ENCODE measurements at regions not wholly inside any gene's neighbourhood (a gene's known extent, or its start where the extent isn't known, plus 50 kb on each side); places are given as distances from the start of the nearest gene placed in this dataset.

DNA sequence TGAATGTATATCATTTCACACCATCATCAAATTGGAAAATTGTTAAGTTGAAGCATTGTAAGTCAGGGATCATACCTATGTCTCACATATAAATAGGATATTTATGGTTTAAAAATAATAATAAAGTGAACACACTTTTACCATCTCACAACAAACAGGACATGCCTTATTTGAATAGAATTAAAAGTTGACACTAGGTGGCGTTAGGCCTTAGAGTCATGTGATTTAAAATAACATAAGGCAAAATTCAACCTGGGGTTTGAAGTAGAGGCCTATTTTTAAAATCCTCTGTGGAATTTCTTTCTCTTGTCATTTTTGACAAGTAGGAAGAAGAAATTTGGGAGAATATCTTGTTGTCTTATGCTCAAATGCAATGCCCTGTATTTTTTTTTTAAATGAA is 184.7 kb upstream of the PCDH15 start:
- Mint-ChIP-seq H3K4me1 (ENCODE audit: low read depth in 2 of 2) (no peaks in the 10 kb centered on the region), H3K27me3 (no peaks in the 10 kb centered on the region), H3K27ac (no peak overlapping the region), H3K36me3 (ENCODE audit: insufficient read depth) (no peaks in the 10 kb centered on the region), H3K4me3 (no peak overlapping the region), H3K9me3 (peaks cover 7 to 15% of the 10 kb centered on the region in 2 donors)
- DNase-seq (no peak), ATAC-seq (replicated peaks) (no peak)

DNA sequence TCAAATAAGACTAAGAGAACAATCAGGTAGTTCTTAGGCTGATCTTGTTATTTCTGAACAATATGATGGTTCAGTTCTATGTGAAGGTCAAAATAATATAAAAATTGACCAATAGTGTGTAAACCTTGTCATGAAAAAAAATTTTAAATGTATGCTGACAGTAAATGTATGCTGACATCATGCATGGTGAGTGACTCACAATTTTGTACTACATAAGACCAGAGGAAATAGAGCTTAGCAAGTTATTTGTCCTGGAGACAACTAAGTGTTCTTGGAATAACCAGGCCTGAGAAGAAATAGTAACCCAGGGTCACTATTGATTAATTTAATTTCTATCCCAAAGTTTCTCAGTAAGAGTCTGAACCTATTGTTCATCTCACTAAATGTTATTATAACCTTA is 182.2 kb upstream of the PCDH15 start:
- H3K27me3 Mint-ChIP-seq: no peaks in the 10 kb centered on the region
- H3K4me3 Mint-ChIP-seq: no peak overlapping the region
- H3K9me3 Mint-ChIP-seq: peaks cover 6 to 7% of the 10 kb centered on the region in 2 donors
- DNase-seq: no peak
- no peaks in the 10 kb centered on the region for H3K4me1 Mint-ChIP-seq (ENCODE audit: low read depth in 2 of 2)
- no peak overlapping the region for H3K27ac Mint-ChIP-seq
- no peaks in the 10 kb centered on the region for H3K36me3 Mint-ChIP-seq (ENCODE audit: insufficient read depth)
- ATAC-seq (replicated peaks): no peak

DNA sequence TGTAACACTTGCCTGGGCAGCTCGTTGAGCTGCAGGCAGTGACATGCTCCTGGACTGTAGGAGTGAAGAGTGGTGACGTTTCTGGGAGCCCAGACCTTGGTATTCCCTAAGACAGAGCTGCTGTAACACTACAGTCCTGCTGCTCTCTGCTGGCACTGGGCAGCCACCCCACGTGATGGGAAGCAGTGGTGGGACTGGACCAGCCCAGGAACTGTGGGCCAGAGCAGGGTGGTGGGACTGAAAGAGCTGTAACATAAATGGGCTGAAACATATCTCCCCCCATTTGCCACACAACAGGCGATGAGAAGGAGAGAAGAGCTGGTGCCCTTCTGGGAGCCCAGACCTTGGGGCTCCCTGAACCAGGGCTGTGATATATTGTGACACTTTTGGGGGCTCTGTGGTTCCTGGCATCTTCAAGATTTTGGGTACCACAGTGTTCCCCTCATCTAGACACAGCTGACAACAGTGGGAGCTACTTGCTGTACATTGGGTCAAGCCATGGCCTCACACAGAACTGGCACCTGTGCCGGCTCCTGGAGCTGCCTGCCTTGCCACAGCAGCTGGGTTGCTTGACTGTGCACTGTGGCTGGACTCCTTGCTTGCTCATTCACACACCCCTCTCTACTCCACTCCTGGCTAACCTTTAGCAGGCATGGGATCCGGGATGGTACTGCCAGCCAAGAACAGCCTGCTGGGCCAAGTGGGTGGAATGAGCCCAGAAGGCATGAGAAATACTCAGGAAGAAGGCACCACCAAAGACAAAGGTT is 161.3 kb upstream of the PCDH15 start:
- Mint-ChIP-seq H3K4me1 (ENCODE audit: low read depth in 2 of 2) (no peaks in the 10 kb centered on the region), H3K4me3 (no peak overlapping the region), H3K36me3 (ENCODE audit: insufficient read depth) (no peaks in the 10 kb centered on the region), H3K27ac (no peak overlapping the region), H3K9me3 (peaks cover 0 to 6% of the 10 kb centered on the region in 2 donors), H3K27me3 (no peaks in the 10 kb centered on the region)
- no peak for DNase-seq
- ATAC-seq (replicated peaks): no peak

DNA sequence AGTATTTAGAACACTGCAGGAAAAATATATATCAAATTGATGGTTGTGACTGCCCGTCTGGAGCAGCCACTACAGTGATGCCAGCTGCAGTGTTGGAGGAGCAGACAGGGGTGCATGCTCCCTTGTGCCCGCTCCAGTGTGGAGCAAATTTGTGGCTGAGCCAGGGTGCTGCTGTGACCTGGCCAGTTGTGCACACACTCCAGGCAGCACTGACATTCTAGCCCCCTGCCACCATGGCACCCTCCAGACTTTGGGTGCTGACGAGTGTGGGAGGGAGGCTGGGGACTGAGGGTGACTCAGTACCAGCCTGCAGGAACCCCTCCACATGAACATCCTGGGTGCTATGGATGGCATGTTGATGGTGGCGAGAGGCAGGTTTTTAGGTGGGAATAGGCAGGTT is 160.0 kb upstream of the PCDH15 start:
- no peaks in the 10 kb centered on the region for H3K36me3 Mint-ChIP-seq (ENCODE audit: insufficient read depth)
- no peak overlapping the region for H3K4me3 Mint-ChIP-seq
- H3K4me1 Mint-ChIP-seq (ENCODE audit: low read depth in 2 of 2): no peaks in the 10 kb centered on the region
- H3K27me3 Mint-ChIP-seq: no peaks in the 10 kb centered on the region
- H3K27ac Mint-ChIP-seq: no peak overlapping the region
- H3K9me3 Mint-ChIP-seq: peaks cover 0 to 6% of the 10 kb centered on the region in 2 donors
- ATAC-seq (replicated peaks) (no peak), DNase-seq (no peak)

DNA sequence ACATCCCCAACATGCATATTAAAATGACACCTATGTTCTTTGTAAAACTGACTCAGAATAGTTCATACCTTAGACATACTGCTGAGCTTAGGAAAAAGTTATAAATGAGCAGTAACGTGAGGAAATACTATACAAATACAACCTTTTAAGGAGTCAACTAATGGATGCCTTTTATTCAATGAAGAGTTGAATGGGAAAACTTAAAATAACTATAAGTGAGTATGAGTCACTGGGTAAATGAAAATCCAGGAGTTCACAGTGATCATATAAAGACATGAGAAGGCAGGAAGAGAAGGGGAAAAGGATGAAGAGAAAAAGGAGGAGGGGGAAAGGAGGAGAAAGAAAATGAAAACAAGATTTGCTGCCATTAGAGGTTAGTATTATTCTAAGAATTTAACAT is 157.8 kb upstream of the PCDH15 start:
- Mint-ChIP-seq H3K36me3 (ENCODE audit: insufficient read depth) (no peaks in the 10 kb centered on the region), H3K4me3 (no peak overlapping the region), H3K27me3 (no peaks in the 10 kb centered on the region), H3K4me1 (ENCODE audit: low read depth in 2 of 2) (no peaks in the 10 kb centered on the region), H3K9me3 (peaks cover 0 to 6% of the 10 kb centered on the region in 2 donors), H3K27ac (no peak overlapping the region)
- no peak for DNase-seq
- ATAC-seq (replicated peaks): no peak

DNA sequence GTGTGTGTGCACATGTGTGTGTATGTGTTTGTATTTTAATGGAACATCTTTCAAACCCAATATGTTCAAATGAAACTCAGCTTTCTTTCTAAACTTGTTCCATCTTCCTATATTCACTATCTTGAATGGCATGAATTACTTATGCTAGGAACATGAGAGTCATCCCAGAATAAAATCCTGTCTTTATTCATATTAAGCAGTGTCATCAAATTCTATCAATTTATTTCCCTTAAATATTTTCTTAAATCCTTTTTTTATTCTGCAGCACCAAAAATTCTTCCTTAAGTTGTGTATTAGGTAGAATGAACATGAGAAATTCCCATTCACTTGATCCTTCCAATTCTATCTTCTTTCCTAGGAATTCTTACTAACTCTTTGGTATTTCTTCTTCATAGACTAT is 146.6 kb upstream of the PCDH15 start:
- Mint-ChIP-seq H3K4me3 (no peak overlapping the region), H3K9me3 (peaks cover 14 to 24% of the 10 kb centered on the region in 2 donors), H3K4me1 (ENCODE audit: low read depth in 2 of 2) (no peaks in the 10 kb centered on the region), H3K27ac (no peak overlapping the region), H3K36me3 (ENCODE audit: insufficient read depth) (no peaks in the 10 kb centered on the region), H3K27me3 (no peaks in the 10 kb centered on the region)
- no peak for DNase-seq
- ATAC-seq (replicated peaks): no peak

DNA sequence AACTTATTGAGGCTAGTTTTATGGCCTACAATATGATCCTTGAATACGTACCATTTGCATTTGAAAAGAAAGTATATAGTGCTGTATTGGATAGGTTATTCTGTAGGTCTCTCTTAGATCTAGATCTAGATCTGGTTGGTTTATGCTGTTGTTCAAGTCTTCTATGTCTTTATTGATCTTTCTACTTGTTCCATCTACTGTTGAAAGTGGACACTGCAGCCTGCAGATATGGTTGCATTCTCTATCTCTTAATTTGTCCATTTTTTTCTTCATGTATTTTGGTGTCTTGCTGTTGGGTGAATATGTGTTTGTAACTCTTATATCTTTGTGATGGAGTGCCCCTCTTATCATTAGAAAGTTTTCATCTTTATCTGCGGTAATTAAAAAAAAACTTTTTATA is 139.4 kb upstream of the PCDH15 start:
- H3K27ac Mint-ChIP-seq: no peak overlapping the region

DNA sequence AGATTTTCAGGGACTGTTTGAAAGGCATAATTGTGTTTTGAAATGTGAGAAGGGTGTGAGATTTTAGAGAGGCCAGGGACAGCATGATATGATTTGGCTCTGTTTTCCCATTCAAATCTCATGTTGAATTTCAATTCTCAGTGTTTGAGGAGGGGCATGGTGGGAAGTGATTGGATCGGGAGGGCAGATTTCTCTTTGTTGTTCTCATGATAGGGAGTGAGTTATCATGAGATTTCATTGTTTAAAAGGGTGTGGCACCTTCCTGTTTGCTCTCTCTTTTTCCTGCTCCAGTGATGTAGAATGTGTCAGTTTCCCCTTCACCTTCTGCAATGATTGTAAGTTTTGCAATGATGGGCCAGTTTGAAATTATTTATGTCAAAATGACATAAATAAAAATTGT is 113.0 kb upstream of the PCDH15 start:
- peaks cover 10 to 16% of the 10 kb centered on the region in 2 donors for H3K9me3 Mint-ChIP-seq
- ATAC-seq (replicated peaks) (no peak), DNase-seq (no peak)
- no peak overlapping the region for H3K4me3 Mint-ChIP-seq
- H3K36me3 Mint-ChIP-seq (ENCODE audit: insufficient read depth): no peaks in the 10 kb centered on the region
- H3K4me1 Mint-ChIP-seq (ENCODE audit: low read depth in 2 of 2): no peaks in the 10 kb centered on the region
- no peak overlapping the region for H3K27ac Mint-ChIP-seq
- H3K27me3 Mint-ChIP-seq: no peaks in the 10 kb centered on the region

More for the DNA sequence above, 139.4 kb upstream of the PCDH15 start:
- ATAC-seq (replicated peaks): no peak
- no peaks in the 10 kb centered on the region for H3K27me3 Mint-ChIP-seq
- H3K4me3 Mint-ChIP-seq: no peak overlapping the region
- DNase-seq: no peak
- H3K36me3 Mint-ChIP-seq (ENCODE audit: insufficient read depth): no peaks in the 10 kb centered on the region
- no peaks in the 10 kb centered on the region for H3K4me1 Mint-ChIP-seq (ENCODE audit: low read depth in 2 of 2)
- peaks cover 5 to 12% of the 10 kb centered on the region in 2 donors for H3K9me3 Mint-ChIP-seq

DNA sequence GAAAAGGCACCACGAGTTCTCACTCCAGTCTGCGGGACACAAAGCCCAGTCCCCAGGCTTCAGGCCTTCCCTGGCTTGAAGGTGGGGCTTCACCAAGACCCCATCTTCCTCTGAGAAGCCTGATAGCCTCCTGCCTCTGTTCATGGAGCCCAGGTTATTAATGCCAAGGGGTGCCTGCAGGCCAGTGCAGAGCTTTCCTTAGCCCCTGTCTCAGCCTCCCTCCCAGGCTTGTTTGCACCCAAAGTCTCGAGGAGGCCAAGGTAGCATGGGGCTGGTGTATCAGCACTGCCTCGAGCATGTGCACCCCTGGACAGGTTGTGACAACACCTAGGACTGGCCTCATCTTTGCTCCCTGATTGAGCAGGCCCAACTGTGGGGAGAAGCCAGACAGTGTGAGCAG is 108.1 kb upstream of the PCDH15 start:
- H3K36me3 Mint-ChIP-seq (ENCODE audit: insufficient read depth): no peaks in the 10 kb centered on the region
- no peaks in the 10 kb centered on the region for H3K4me1 Mint-ChIP-seq (ENCODE audit: low read depth in 2 of 2)
- H3K27me3 Mint-ChIP-seq: no peaks in the 10 kb centered on the region
- H3K27ac Mint-ChIP-seq: no peak overlapping the region
- no peak for DNase-seq
- peaks cover 6 to 16% of the 10 kb centered on the region in 2 donors for H3K9me3 Mint-ChIP-seq
- no peak overlapping the region for H3K4me3 Mint-ChIP-seq
- ATAC-seq (replicated peaks): no peak

DNA sequence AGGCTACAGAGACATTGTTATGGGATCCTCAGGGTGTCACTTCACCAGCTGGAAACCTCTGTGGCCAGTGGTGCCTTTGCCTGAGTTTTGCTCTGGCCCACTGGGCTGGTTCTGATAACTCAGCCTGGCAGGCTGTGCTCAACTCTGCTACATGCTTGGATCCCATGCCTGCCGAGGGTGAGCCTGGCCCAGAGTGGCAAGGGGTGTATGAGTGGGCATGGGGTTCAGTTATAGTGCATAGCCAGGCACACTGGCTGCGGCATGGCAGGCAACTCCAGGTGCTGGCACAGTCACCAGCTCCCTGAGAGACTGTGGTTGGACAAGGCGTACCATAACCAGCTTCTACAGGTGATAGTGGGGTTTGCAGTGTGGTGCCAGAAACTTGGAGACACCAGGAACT is 107.0 kb upstream of the PCDH15 start:
- no peak for DNase-seq
- H3K27me3 Mint-ChIP-seq: no peaks in the 10 kb centered on the region
- H3K27ac Mint-ChIP-seq: no peak overlapping the region
- peaks cover 6 to 16% of the 10 kb centered on the region in 2 donors for H3K9me3 Mint-ChIP-seq
- no peaks in the 10 kb centered on the region for H3K36me3 Mint-ChIP-seq (ENCODE audit: insufficient read depth)
- H3K4me1 Mint-ChIP-seq (ENCODE audit: low read depth in 2 of 2): no peaks in the 10 kb centered on the region
- H3K4me3 Mint-ChIP-seq: no peak overlapping the region
- no peak for ATAC-seq (replicated peaks)

DNA sequence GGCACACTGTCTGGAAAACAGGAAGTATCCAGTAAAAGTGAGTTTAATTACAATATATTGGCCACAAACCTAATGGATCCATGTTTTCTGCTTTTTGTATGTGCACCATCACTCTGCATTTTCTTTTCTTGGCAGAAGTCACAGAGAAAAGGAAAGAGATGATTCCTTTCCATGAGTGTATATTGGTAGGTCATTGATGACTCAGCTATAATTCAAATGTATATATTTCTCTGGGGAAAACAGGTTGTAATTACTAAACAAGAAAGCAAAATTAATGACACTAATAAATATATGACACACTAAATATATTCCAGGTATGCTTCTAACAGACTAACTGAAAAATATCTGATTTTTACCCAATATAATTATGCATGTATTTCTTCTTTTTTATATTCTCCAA is 105.9 kb upstream of the PCDH15 start:
- no peak overlapping the region for H3K4me3 Mint-ChIP-seq
- H3K4me1 Mint-ChIP-seq (ENCODE audit: low read depth in 2 of 2): no peaks in the 10 kb centered on the region
- peaks cover 7 to 15% of the 10 kb centered on the region in 2 donors for H3K9me3 Mint-ChIP-seq
- H3K27ac Mint-ChIP-seq: no peak overlapping the region
- H3K27me3 Mint-ChIP-seq: no peaks in the 10 kb centered on the region
- no peak for DNase-seq
- no peaks in the 10 kb centered on the region for H3K36me3 Mint-ChIP-seq (ENCODE audit: insufficient read depth)
- ATAC-seq (replicated peaks): no peak

DNA sequence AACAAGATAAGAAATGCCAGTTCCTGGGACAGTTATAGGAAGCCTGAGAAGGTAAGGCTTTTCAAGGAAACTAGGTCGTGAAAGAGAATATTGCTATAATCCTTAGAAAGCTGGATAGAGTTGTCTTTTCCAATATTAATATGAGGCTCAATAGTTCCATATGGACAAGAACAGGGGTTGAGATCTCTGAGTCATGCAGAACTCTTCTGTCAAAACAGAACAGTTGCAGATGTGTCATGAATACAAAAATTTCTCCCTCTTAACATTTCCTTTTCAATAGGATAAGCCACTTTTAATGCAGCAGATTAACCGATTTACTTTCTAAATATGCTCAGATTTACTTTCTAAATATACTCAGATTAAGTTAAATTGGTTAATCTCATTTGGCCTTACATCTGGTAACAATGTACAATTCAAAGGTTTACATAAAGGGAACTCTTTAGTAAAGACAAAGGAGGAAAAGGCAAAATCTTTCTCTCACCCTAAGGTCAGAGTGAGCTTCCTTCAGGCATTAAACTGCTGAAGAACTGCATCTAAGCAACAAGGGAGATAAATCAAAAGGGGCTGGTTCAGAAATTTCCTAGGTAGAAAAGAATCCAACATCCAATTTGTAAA is 104.7 kb upstream of the PCDH15 start:
- Mint-ChIP-seq H3K27ac (no peak overlapping the region), H3K9me3 (peaks cover 5 to 8% of the 10 kb centered on the region in 2 donors), H3K36me3 (ENCODE audit: insufficient read depth) (no peaks in the 10 kb centered on the region)

DNA sequence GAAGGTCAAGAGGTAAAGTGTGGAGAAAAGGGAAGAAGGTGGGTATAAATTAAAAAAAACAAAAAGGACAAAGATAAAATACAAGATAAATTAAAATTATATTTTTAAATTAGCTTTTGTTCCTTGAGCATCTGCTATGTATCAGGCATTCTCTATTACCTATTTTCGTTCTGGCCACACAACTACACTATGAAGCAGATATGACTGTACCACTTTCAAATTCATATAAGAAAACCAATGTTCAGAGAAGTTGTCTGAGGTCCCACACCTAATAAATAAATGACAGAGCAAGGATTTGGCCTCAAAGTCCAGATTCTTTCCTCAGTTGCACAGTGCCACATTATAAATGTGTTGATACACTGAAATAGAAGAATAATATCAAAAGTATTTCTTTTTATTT is 103.8 kb upstream of the PCDH15 start:
- H3K27ac Mint-ChIP-seq: no peak overlapping the region
- DNase-seq (no peak), ATAC-seq (replicated peaks) (no peak)
- H3K9me3 Mint-ChIP-seq: peaks cover 4 to 8% of the 10 kb centered on the region in 2 donors
- no peaks in the 10 kb centered on the region for H3K4me1 Mint-ChIP-seq (ENCODE audit: low read depth in 2 of 2)
- no peaks in the 10 kb centered on the region for H3K36me3 Mint-ChIP-seq (ENCODE audit: insufficient read depth)
- H3K27me3 Mint-ChIP-seq: no peaks in the 10 kb centered on the region
- no peak overlapping the region for H3K4me3 Mint-ChIP-seq

More for the DNA sequence above, 104.7 kb upstream of the PCDH15 start:
- DNase-seq (no peak), ATAC-seq (replicated peaks) (no peak)
- H3K4me1 Mint-ChIP-seq (ENCODE audit: low read depth in 2 of 2): no peaks in the 10 kb centered on the region
- no peaks in the 10 kb centered on the region for H3K27me3 Mint-ChIP-seq
- H3K4me3 Mint-ChIP-seq: no peak overlapping the region

DNA sequence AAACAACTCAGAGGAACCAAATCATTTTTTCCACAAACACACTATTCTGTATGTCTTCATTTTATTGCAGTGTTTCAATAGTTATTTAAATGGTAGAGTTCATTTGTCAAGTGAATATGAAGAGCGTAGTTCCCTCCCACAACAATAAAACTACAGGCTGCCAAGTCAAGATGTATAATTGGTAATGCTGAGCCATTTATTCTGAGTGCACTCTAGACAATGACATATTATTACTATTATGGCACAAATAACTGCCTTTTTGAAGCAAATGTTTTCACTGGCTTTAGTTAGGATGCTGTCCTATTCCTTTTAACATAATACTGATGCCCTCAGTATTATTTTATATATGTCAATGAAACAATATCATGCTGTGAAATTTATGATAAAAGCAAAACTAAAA is 102.7 kb upstream of the PCDH15 start:
- no peak overlapping the region for H3K27ac Mint-ChIP-seq
- H3K36me3 Mint-ChIP-seq (ENCODE audit: insufficient read depth): no peaks in the 10 kb centered on the region
- no peak overlapping the region for H3K4me3 Mint-ChIP-seq
- no peak for DNase-seq
- no peaks in the 10 kb centered on the region for H3K4me1 Mint-ChIP-seq (ENCODE audit: low read depth in 2 of 2)
- ATAC-seq (replicated peaks): no peak
- H3K27me3 Mint-ChIP-seq: no peaks in the 10 kb centered on the region
- peaks cover 4 to 8% of the 10 kb centered on the region in 2 donors for H3K9me3 Mint-ChIP-seq

Data from effector memory CD8-positive, alpha-beta T cell (primary cell).